GM12892 (cell line): ENCODE measurements at regions not wholly inside any gene's neighbourhood (a gene's known extent, or its start where the extent isn't known, plus 50 kb on each side); places are given as distances from the start of the nearest gene placed in this dataset.

Source experiments
- POLR2A ChIP-seq: IDR thresholded peaks from 2 replicates; pipeline ENCODE4 v1.6.1; 2011; ENCODE audit warnings: low read depth, low read length, control low read depth
- POLR2AphosphoS5 ChIP-seq: IDR thresholded peaks from 2 replicates; pipeline ENCODE4 v1.6.1; 2011; ENCODE audit warnings: low read depth, low read length, control low read depth

- TF ChIP-seq POLR2AphosphoS5 (no peak), POLR2A (no peak)
These were observed 223.1 kb downstream of the NPHP4 start for GRCh38 chr1:5769146-5769545.
